NCI-H82 treated with DMSO at 0.1 percent for 48 hours (cell line): ENCODE measurements at regions not wholly inside any gene's neighbourhood (a gene's known extent, or its start where the extent isn't known, plus 50 kb on each side); places are given as distances from the start of the nearest gene placed in this dataset.
A peak's percentile ranks its signal among the peaks of the same experiment; 100 is the strongest.
"Not testable (repeated sequence)": the region's sequence is repeated elsewhere in the genome, so short reads cannot be mapped to it uniquely, and the experiment has no call there.

Source experiments
- DNase-seq: peaks from one replicate; lab custom pipeline; 2025; ENCODE audit not compliant: unreplicated experiment; lab: John Stamatoyannopoulos, UW

DNA sequence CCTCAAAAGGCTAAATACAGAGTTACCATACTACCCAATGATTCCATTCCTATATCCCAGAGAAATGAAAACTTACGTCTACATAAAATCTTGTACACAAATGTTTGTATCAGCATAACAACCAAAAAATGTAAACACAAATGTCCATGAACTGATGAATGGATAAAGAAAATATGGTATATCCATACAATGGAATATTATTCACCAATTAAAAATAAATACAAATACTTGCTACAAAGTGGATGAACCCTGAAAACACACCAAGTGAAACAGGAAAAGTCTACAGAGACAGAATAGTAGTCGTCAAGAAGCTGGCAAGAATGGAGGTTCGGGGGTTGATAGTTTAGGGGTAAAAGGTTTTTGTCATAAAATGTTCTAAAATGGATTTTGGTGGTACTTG, 54.0 kb upstream of the ANKRD28 start:
- no peak for DNase-seq

DNA sequence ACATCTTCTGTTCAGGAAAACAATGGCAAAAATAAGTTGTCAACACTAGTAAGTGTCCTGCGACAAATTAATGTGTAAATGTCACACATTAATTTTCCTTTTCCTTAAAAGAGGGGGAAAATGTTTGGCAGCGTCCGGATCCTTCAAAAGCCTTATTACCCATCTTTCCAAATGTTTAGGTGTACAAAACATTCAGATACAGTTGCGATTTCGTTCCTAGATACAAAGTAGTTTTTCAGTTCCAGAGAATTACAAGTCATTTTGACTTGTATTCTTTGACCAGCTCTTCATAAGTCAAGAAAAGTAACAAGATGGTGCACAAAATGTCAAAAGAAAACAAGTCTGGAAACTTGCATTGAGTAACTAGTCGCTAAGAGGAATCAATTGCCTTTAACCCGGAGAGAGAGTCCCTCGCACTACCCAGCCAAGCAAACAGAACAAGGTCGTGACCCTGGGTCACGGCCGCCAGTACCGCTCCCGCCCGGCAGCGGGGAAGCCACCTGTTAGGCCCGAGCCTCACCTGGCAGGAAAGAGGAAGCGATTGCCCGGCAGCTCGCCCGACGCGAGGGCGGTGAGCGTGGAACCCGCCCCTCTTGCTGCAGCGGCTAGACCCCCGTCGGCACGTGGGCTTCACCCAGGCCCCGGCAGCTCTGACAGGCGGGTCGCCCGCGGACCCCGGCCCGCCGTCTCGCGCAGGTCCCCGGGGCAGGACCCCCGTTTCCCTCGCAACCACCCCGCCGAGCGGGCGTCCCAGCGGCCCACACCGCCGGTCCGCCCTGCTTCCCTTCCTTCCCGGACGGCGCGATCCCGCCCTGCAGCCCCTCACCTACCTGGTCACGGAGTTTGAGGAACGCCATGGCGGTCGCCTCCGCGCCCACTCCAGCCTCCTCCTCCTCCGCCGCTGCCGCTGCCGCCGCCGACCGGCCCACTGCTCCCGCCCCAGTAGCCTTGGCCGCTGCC, 61.0 kb upstream of the ANKRD28 start:
- no peak for DNase-seq

DNA sequence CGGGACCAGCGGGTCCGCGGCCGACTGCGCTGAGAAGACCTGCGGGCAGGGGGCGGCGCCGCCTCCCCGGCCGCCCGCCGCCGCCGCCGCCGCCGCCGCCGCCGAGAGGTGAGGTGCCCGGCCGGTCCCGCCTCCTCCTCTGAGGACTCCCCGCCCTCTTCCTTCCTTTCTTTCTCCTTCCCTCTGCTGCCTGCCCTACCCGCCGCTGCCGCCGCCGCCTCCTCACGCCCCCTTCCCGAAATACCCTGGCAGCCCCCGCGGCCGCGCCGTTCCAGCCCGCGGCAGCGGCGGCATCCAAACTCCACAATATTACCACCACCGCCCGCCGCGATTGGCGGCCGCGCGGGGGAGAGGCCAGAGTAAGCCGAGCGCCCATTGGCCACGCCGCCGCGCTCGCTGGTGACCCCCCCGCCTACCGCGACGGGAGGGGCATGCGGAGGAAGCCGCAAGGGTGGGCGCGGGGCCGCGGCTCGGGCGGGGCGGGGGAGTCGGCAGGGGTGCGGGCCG, 61.8 kb upstream of the ANKRD28 start:
- peak; percentile 57 for DNase-seq

DNA sequence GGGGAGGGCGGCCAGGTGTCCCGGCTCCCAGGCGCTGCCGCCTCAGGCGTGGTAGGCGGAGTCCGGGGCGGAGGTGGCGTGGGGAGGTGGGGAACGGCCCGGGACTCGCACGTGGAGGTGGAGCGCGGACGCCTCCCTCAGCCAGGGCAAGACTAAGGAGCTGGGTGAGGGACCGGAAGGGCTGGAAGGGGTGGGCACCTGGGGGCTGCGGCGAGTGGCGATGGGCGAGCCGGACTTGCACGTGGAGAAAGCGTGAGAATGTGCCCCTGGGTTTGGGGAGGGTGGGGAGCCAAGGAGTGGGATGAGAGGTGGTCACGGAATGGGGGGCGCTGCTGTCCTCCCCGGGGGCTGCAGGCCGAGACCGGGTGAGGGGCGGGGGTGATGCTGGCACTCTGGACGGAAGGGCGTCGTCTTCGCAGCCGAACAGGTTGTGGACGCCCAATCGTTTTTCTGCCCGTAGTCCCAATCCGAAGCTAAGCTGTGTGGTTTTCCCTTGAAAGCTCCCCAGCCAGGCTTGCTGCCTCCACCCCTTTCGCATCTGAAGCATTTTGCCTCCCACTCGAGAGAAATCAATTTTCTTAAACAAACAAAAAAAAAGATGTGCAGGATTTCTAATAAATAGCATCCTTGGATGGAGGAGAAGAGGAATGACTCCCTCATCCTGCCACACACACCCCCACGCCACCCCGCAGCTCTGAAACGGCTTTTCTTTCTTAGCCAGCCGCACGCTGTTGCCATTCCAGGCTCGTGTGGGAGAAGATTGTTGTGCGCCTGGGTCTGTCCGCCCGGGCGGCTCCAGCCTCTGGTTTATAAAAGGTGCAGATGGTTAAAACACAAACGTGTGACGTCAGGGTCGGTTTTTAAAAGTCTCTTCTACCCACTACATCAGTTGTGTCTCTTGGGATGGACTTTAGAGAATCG, 62.5 kb upstream of the ANKRD28 start:
- peak; percentile 57 for DNase-seq

DNA sequence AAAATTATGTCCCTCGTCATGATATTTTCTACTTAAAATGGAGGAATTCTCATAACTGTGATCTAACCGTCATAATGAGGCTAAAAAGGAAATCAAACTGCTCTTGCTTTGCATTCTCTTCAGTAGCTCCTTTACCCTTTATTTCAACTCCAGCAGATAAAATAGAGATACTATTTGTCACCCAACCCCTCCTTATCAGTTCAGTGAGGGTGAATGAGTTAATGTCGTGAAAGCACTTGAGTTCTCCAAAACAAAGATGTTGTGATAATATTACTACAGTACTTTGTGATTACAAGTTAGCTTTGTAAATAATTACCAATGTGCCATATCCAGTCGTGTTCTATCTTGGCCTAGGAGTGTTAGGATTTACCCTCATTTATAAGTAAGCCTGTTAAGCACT, 63.4 kb upstream of the ANKRD28 start:
- DNase-seq = peak; percentile 31

DNA sequence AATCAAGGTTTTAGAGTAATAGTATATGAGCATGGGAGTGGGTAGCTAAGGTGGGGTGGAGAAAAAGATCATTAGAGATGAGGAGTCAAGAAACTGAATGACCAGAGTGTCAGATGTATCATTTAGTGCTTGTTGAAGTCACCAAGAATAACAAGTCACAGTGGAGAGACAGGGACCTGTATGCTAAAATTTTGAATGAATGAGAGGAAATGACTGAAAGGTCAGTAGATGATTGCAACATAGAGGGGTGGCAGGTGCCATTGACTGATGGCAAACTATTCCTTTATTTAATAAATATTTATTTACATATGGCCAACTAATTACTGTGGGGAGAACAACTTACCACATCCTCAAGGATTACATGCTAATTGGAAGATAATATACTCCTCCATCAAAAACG, 75.0 kb upstream of the ANKRD28 start:
- no peak for DNase-seq

DNA sequence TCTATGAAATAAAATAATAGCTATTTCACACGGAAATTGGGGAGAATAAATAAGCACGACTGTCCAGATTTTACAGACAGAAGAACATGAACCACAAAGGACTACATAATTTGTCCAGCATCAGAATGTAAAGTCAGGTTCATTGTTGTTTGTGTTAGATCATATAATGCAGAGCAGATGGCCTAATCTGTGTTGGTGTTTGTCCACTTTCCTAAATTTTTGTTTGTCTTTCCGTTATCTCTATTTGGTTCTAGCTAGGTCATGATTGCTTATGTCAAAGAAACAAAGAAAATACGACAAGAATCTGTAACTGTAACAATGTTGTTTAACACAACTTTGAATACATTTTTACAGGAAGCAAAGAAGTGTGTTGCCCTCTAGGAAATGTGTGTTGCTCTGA, 75.6 kb upstream of the ANKRD28 start:
- no peak for DNase-seq

DNA sequence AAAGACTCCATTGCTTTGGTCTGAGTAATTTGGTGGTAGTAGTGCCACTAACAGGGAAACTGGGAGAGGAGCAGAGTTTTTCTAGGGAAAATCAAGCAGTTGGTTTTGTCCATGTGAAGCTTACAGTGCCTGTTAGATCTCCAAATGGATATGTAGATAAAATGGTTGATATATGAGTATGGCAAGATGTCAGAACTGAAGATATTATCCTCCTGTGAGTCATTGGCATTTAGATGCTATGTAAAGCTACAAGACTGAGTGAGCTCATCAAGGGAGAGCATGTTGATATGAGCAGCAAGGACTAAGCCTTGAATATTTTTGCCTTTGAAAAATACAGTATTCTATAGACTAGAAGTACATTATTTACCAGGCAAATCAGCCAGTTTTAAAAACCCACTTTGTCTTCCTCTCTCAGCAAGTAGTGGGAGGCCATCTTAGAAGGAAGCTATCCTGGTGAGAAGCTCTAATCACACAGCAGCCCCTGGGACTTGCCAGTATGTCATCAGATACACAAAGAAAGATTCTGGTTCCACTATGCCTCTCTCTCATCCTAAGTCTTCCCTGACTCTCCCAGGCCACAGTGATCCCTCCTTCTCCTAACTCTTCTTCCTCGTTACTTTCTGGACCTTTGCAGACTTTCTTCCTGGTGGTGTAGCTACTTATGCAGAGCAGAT, 77.4 kb upstream of the ANKRD28 start:
- DNase-seq = no peak

DNA sequence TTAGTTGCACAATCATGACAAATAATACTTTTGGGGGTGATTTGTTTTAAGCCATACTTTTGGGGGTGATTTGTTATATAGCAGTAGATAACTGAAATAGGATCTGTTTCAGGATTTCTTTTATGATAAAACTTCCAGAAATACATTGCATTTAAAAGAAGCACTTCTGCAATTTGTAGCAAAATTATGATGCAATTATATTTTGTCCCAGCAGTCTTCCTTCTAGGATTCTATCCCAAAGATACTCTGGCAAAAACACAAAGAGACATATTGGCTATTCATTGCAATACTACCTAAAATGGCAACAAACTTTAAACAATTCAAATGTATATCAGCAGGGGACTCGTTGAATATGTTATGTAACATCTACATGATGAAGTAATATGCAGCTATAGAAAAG, 78.9 kb upstream of the ANKRD28 start:
- DNase-seq = no peak

DNA sequence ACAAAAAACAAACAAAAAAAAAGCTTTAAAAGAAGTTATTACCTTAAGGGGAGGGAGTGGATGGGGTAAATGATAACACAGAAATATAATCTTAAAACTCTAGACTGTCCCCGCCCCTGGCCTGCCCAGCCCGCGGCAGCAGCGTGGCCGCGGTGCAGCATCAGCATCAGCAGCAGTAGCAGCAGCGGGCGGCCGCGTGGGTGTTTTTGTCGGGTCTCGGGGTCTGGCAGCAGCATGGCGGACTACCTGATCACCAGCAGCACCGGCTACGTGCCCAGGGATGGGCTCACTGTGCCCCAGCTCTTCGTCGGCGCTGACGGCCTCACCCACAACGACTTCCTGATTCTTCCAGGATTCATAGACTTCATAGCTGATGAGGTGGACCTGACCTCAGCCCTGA, 80.0 kb upstream of the ANKRD28 start:
- no peak for DNase-seq

DNA sequence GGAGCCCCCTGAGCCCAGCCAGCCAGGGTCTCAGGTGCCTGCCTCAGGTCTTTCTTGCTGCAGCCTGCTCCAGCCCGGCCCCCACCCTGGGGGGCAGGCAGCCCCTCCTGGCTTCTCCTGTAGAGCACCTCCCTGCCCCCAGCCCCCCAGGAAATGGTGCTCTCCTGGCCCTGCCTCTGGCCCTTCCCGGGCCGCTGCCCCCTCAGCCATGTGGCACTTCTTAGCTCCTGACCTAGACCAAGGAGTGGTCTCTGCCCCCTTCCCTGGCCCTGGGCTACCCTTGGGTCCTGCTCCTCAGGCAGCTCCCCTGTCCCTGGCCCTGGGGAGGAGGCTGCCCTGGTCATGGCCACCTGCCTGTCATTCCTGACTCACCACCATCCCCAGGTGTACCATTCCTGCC, 82.0 kb upstream of the ANKRD28 start:
- not testable (repeated sequence) for DNase-seq

DNA sequence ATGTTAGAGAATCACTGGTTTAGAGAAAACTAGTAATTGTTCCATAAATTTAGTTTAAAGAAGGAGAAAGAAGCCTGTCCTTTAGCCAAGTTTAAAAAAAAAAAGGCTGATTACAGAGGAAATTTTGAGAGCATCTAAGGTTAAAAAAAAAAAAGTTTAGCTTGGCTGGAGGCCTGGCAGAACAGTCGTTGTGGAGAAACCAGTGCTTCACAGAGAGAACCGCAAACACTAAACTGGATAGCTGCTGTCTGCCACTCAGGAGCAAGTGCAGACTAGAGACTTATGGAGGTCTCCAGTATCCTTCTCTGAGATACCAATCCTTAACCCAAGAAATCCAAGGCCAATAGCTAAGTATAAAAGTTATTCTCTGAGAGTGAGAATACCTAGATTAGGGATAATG, 84.8 kb upstream of the ANKRD28 start:
- DNase-seq = no peak

DNA sequence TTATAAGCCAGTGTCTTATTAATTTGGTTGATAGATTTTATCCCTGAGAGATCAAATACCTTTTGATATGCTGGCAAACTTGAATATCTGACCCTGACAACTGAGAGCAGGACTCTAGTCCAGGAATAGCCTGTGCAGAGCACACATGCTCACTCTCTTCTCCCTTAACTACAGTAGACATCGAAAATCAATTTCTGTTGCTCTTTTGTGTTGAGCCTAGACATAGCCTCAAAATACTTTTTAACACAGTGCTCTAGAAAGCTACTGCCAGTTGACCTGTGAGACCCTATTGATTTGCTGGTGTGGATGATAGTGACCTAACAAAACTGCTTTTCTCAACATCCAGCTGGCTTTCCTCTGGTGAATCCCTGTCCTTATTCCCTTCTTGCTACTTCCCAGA, 86.4 kb upstream of the ANKRD28 start:
- DNase-seq = no peak

DNA sequence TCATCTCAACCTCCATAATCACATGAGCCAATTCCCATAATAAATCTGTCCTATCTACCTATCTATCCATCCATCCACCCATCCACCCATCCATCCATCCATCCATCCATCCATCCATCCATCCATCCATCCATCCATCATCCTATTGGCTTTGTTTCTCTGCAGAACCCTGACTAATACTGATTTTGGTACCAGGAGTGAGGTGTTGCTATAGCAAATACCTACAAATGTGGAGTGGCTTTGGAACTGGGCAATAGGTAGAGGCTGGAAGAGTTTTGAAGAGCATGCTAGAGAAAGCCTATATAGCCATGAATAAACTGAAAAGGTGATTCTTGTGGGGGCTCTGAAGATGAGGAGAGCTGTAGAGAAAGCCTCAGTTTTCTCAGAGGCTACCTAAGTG, 88.7 kb upstream of the ANKRD28 start:
- DNase-seq = no peak

DNA sequence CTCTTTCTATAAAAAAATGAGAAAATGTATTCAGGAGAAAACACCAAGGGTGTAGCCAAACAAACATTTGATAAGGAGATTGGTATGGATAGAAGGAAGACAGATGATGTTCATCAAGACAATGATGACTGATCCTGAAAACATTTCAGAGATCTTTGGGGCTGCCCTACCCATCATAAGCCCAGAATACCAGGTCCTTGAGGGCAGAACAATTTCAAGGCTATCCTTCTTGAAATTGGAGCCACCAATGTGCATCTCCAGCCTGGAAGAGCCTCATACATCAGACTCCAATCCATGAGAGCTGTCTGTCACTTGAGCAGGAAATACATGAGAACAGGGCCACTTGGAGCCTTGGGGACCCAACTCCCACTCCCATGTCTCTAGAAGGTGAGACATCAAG, 89.5 kb upstream of the ANKRD28 start:
- DNase-seq = no peak

DNA sequence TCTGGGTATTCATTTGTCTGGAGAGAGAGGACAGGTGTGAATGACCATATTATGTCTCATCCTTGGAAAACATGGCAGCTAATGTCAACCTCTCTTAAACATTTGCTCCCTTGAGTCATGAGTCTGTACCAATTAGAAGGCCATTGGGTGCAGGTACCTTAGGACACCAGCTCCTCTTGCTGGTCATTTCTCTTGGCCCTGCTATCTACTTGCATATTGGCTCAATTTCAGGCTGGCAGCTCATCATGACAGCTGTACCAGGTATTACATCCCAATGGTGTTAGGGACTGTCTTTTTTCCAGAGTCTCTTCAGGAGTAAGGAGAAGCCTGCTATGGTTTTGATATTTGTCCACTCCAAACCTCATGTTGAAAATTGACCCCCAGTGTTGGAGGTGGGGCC, 92.2 kb upstream of the ANKRD28 start:
- DNase-seq = no peak

DNA sequence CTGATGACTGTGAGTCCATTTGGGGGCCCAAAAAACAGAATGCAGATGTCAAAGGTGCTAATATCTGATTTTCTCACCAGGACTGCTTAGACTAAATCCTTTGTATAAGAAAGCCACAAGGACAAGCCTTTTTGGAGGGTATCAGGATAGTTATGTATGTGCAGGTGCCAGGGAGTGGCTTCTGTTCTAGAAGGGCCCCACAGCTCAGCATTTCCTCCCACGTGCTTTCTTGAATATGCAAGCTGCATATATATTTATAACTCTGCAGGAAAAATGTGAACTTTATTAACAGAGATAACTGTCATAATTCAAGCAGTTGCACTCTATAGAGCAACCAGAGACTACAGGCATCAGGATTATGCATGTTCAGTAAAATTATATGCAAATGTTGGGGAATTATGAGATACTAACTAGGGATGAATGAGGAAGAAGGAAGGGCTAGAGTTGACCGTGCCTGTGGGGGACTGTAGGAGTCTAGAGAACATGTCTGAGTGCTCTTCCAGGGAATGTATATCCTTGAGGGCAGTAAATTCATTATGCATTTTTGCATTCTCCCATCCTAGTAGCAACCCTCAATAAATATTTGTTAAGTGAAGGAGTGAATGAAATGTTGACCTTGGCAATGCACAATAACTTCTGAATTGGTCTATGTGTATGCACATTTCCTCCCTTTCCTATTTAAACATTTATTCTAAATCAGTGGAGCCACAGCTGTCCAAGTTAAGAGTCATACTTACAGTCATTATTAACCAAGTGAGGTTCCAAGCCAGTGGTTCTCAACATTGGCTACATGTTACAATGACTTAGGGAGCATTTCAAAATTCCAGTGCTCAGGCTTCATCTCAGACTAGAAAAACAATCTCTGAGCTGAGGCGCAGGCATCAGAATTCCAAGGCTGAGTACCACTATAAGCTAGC, 94.8 kb upstream of the ANKRD28 start:
- DNase-seq = no peak

DNA sequence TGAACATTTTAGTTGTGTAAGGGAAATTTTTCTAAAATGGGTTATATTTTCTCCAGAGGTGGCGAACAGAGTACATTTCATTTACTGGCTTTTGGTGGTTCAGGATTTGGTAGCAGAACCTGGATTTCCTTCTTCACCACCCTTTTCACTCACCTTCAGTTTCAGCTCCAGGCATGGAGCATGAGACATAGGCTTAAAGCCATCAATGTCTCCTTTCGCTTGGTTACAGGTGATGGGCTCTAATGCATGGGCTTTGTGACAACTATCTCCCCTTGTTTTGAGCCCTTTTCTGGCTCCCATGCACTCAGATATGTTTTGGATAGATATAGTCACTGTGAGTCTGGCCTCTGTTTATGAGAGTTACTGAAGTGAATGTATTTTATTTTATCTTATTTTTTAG, 96.6 kb upstream of the ANKRD28 start:
- no peak for DNase-seq

DNA sequence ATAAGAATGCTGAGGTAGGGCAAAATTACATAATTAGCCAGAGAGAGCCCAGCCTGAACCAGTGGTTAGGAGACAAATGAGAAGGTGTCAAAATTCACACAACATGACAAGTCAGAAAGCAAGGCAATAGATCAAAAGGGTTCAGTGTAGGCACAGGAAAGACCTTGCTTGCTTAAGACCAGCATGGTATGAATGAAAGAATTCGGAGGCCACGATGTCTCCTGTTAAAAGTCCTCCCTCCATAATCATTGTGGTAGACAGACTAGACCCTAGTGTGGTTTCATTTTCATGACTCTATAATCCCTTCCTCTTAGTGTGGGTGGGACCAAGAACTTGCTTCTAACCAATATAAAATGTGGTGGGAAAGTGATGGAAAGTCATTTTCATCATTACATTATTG, 98.7 kb upstream of the ANKRD28 start:
- DNase-seq = no peak

DNA sequence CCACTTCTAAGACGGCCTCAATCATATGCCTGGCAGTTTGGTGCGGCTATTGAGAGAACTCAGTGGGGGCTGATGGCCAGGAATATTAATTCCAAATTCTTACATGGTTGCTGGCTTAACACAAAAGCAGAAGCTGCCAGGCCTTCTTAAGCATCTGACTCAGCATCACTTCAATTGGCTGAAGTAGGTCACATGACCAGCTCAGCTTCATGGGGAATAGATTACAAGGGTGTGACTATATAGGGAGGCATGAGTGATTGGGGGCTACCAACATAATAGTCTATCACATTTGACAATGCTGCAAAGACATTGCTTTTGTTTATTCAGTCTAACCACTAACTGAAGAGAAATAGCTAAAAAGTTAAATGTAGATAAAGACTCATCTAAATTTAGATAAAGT, 101.6 kb upstream of the ANKRD28 start:
- DNase-seq = no peak
